Common myeloid progenitor, CD34-positive (primary cell): ENCODE measurements at regions not wholly inside any gene's neighbourhood (a gene's known extent, or its start where the extent isn't known, plus 50 kb on each side); places are given as distances from the start of the nearest gene placed in this dataset.

ENCODE experiments used
- CTCF ChIA-PET: fragments of 350-600 bp; sonication (Branson Sonifier 250); formaldehyde crosslinking; loops from one replicate; lab custom pipeline; 2021; ENCODE audit warnings: antibody characterized with exemption; lab: Charles Lee
- POLR2A ChIA-PET: fragments of 350-600 bp; sonication (Branson Sonifier 250); formaldehyde crosslinking; loops from one replicate; lab custom pipeline; 2021; ENCODE audit warnings: antibody characterized with exemption; lab: Charles Lee
- DNase-seq, 3 donors: peaks; one replicate each; pipeline versions ENCODE4 v3.0.0 to v3.0.0-alpha.2; 2013
- H3K27ac ChIP-seq, 2 experiments: 1 replicate in 1 of 2; 2 replicates in 1 of 2; pipeline ENCODE4 v1.7.0; 2013; ENCODE audit warnings: inconsistent platforms in 2 of 2, low read length in 2 of 2, mild to moderate bottlenecking in 2 of 2, low read depth in 1 of 2, moderate library complexity in 1 of 2; ENCODE audit not compliant: severe bottlenecking in 2 of 2, insufficient read depth in 1 of 2, poor library complexity in 1 of 2
- H3K27me3 ChIP-seq, 5 experiments: replicated peaks in 2 of 5; 1 replicate in 3 of 5; 2 replicates in 2 of 5; pipeline versions ENCODE4 v1.6.1 to v1.7.0; 2013; ENCODE audit warnings: low read length in 4 of 5, mild to moderate bottlenecking in 2 of 5, moderate library complexity in 2 of 5, inconsistent platforms in 1 of 5; ENCODE audit not compliant: insufficient read depth in 5 of 5, control insufficient read depth in 4 of 5
- H3K36me3 ChIP-seq, 4 experiments: 1 replicate in 2 of 4; 2 replicates in 2 of 4; pipeline versions ENCODE4 v1.6.1 to v1.7.0; 2013; ENCODE audit warnings: low read length in 3 of 4, control low read depth in 1 of 4, mild to moderate bottlenecking in 1 of 4; ENCODE audit not compliant: control insufficient read depth in 4 of 4, insufficient read depth in 4 of 4
- H3K4me1 ChIP-seq, 4 experiments: 1 replicate in 3 of 4; 2 replicates in 1 of 4; pipeline versions ENCODE4 v1.6.1 to v1.7.1; 2013; ENCODE audit warnings: low read length in 3 of 4, mild to moderate bottlenecking in 3 of 4, control low read depth in 1 of 4, inconsistent platforms in 1 of 4, moderate library complexity in 1 of 4; ENCODE audit not compliant: control insufficient read depth in 4 of 4, insufficient read depth in 4 of 4; ENCODE audit errors: control extremely low read depth in 1 of 4
- H3K4me3 ChIP-seq, 7 experiments: 1 replicate in 4 of 7; 2 replicates in 3 of 7; pipeline versions ENCODE4 v1.5.1 to v1.7.0; 2013; ENCODE audit warnings: mild to moderate bottlenecking in 7 of 7, low read length in 6 of 7, moderate library complexity in 6 of 7, inconsistent platforms in 2 of 7, low read depth in 2 of 7, control low read depth in 1 of 7; ENCODE audit not compliant: insufficient read depth in 4 of 7, control insufficient read depth in 1 of 7; ENCODE audit errors: extremely low read depth in 1 of 7
- H3K9me3 ChIP-seq, 5 experiments: 1 replicate in 4 of 5; 2 replicates in 1 of 5; pipeline versions ENCODE4 v1.6.1 to v1.7.1; 2013; ENCODE audit warnings: low read length in 4 of 5, mild to moderate bottlenecking in 2 of 5, inconsistent platforms in 1 of 5, low read depth in 1 of 5, moderate library complexity in 1 of 5; ENCODE audit not compliant: control insufficient read depth in 4 of 5, insufficient read depth in 2 of 5; ENCODE audit errors: control extremely low read depth in 1 of 5
- WGBS: methylation state at CpG from one replicate; pipeline ENCODE4 v1.1.5; 2013; ENCODE audit not compliant: insufficient coverage; 5-methylcytosine and 5-hydroxymethylcytosine counted together

DNA sequence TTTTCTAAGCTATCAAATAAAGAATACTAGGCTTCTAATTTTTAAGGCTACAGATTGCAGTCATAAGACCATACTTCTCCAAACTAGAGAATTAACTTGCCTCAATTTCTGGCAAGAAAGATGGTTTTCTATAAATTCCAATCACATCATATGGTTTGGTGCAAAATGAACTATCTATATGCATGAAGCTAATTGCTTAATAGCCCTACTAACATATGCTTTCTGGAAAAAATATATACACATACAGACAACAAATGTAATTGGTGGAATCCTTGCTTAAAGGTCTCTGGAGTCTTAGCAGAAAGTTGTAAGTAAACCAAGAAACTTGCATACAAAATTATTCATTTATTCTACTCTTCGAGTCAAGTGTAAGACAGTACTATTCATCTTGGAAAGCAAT lies 113.1 kb upstream of the NANOGP8 start:
- Histone ChIP-seq H3K27me3 (no peaks in the 10 kb centered on the region), H3K4me1 (no peaks in the 10 kb centered on the region), H3K27ac (no peak overlapping the region), H3K4me3 (no peak overlapping the region), H3K9me3 (no peaks in the 10 kb centered on the region), H3K36me3 (no peaks in the 10 kb centered on the region)
- WGBS: no CpG with 5 or more reads among the region's 1 CpG
- ChIA-PET CTCF (no interaction called here), POLR2A (no interaction called here)
- DNase-seq: no peak

DNA sequence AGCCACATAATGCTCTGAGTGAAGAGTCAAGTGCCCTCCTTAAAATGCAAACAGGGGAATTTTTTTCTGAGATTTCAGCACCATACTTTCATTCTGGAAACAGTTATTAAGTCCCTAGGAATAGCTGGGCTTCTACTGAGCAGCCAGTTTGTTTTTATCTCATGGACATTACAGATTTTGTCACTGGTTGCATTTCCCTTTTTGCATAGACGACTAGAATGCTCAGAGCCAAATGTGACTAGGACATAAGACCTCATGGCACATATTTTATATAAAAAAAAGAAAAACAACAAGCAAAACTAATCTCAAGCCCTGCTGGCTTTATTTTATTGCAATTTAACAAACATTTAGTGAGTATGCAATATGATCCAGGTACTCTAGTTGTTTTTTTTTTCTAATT lies 112.7 kb upstream of the NANOGP8 start:
- POLR2A ChIA-PET: no interaction called here
- H3K4me1 ChIP-seq: no peaks in the 10 kb centered on the region

GRCh38 chr15:35197306-35197705 lies 112.2 kb upstream of the NANOGP8 start:
- H3K36me3 ChIP-seq: no peaks in the 10 kb centered on the region
- no peaks in the 10 kb centered on the region for H3K27me3 ChIP-seq
- H3K9me3 ChIP-seq: peaks cover 0 to under 1% (median 0%) of the 10 kb centered on the region in 5 experiments
- no peak overlapping the region for H3K27ac ChIP-seq
- POLR2A ChIA-PET: no interaction called here
- CTCF ChIA-PET: no interaction called here
- no peak for DNase-seq
- H3K4me1 ChIP-seq: no peaks in the 10 kb centered on the region
- no peak overlapping the region for H3K4me3 ChIP-seq

More for the DNA sequence above, 112.7 kb upstream of the NANOGP8 start:
- CTCF ChIA-PET: no interaction called here
- Histone ChIP-seq H3K9me3 (no peaks in the 10 kb centered on the region), H3K4me3 (no peak overlapping the region), H3K27me3 (no peaks in the 10 kb centered on the region), H3K36me3 (no peaks in the 10 kb centered on the region), H3K27ac (no peak overlapping the region)
- WGBS: no CpG with 5 or more reads among the region's 1 CpG
- DNase-seq: no peak

- CTCF ChIA-PET: no interaction called here
- H3K36me3 ChIP-seq: no peaks in the 10 kb centered on the region
- 96% methylated on average over 5 of the region's 5 CpGs for WGBS
These were observed 111.2 kb upstream of the NANOGP8 start for GRCh38 chr15:35196273-35196672.

GRCh38 chr15:35195649-35196048 lies 110.6 kb upstream of the NANOGP8 start:
- CTCF ChIA-PET: no interaction called here
- WGBS: 100% methylated on average over 2 of the region's 3 CpGs
- no peaks in the 10 kb centered on the region for H3K4me1 ChIP-seq
- no peak overlapping the region for H3K4me3 ChIP-seq
- H3K36me3 ChIP-seq: no peaks in the 10 kb centered on the region
- POLR2A ChIA-PET: no interaction called here
- peaks cover 0 to 14% (median 3%) of the 10 kb centered on the region in 5 experiments for H3K9me3 ChIP-seq
- no peaks in the 10 kb centered on the region for H3K27me3 ChIP-seq
- H3K27ac ChIP-seq: no peak overlapping the region
- DNase-seq: no peak

More at GRCh38 chr15:35196273-35196672, 111.2 kb upstream of the NANOGP8 start:
- Histone ChIP-seq H3K9me3 (peaks cover 0 to 9% (median 3%) of the 10 kb centered on the region in 5 experiments), H3K27ac (no peak overlapping the region), H3K4me1 (no peaks in the 10 kb centered on the region), H3K4me3 (no peak overlapping the region), H3K27me3 (no peaks in the 10 kb centered on the region)
- DNase-seq: no peak
- POLR2A ChIA-PET: no interaction called here

DNA sequence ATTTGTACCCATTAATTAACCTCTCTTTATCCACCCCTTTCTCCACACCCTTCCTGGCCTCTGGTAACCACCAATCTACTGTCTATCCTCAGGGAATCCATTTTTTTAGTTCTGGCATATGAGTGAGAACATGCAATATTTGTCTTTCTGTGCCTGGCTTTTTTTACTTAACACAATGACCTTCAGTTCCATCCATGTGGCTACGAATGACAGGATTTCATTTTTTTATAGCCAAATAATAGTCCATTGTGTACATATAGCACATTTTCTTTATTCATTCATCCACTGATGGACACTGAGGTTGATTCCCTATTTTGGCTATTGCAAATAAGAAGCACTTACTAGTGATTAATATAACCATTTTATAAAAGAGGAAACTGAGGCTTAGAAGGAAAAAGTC lies 109.9 kb upstream of the NANOGP8 start:
- CTCF ChIA-PET: no interaction called here
- POLR2A ChIA-PET: no interaction called here
- no CpG with 5 or more reads among the region's 1 CpG for WGBS

GRCh38 chr15:35194296-35194695 lies 109.2 kb upstream of the NANOGP8 start:
- 100% methylated on average over 1 of the region's 2 CpGs for WGBS
- H3K27me3 ChIP-seq: no peaks in the 10 kb centered on the region
- ChIA-PET POLR2A (no interaction called here), CTCF (no interaction called here)
- no peak overlapping the region for H3K4me3 ChIP-seq
- no peaks in the 10 kb centered on the region for H3K4me1 ChIP-seq
- no peak overlapping the region for H3K27ac ChIP-seq
- H3K9me3 ChIP-seq: peaks cover 0 to 20% (median 3%) of the 10 kb centered on the region in 5 experiments
- no peak for DNase-seq
- no peaks in the 10 kb centered on the region for H3K36me3 ChIP-seq

More for the DNA sequence above, 109.9 kb upstream of the NANOGP8 start:
- no peak overlapping the region for H3K27ac ChIP-seq
- H3K27me3 ChIP-seq: no peaks in the 10 kb centered on the region
- H3K4me3 ChIP-seq: no peak overlapping the region
- no peaks in the 10 kb centered on the region for H3K36me3 ChIP-seq
- no peaks in the 10 kb centered on the region for H3K4me1 ChIP-seq
- peaks cover 0 to 19% (median 3%) of the 10 kb centered on the region in 5 experiments for H3K9me3 ChIP-seq
- DNase-seq: no peak
